Gastrocnemius medialis (tissue), 4 donors: ENCODE measurements at regions not wholly inside any gene's neighbourhood (a gene's known extent, or its start where the extent isn't known, plus 50 kb on each side); places are given as distances from the start of the nearest gene placed in this dataset.

ENCODE experiments used
- CTCF ChIP-seq, 5 experiments: fragments of 450-650 bp in 3 of 5; fragments of 200-600 bp in 2 of 5; sonication (generic) in 2 of 5; IDR thresholded peaks in 4 of 5; conservative IDR thresholded peaks in 1 of 5; 1 replicate in 4 of 5; 2 replicates in 1 of 5; pipeline ENCODE4 v1.5.1; 2016 to 2019; ENCODE audit warnings: antibody characterized with exemption in 5 of 5, mild to moderate bottlenecking in 3 of 5, moderate library complexity in 3 of 5
- POLR2A ChIP-seq, 2 donors: fragments of 450-650 bp; IDR thresholded peaks; one replicate each; pipeline ENCODE4 v1.6.1; 2017; ENCODE audit warnings: antibody characterized with exemption in 2 of 2, mild to moderate bottlenecking in 2 of 2, moderate library complexity in 2 of 2

GRCh38 chr3:170772175-170772574 lies 97.8 kb downstream of the RPL22L1 start:
- TF ChIP-seq CTCF (IDR thresholded peaks at IDR 0.05 in 4 of 5, conservative IDR thresholded peaks at IDR 0.05 in 1 of 5) (no peak), POLR2A (IDR thresholded peaks at IDR 0.05) (no peak)
